GM23338 (cell line): ENCODE measurements at regions not wholly inside any gene's neighbourhood (a gene's known extent, or its start where the extent isn't known, plus 50 kb on each side); places are given as distances from the start of the nearest gene placed in this dataset.

Experiments
- ATAC-seq: fragments of 200-7000 bp; cut with Tn5 transposase; 3 replicates; pipeline ENCODE4 v1.9.1; 2020
- DNase-seq: peaks from one replicate; pipeline ENCODE4 v3.0.0-alpha.2; 2015; ENCODE audit warnings: low spot score
- H2AFZ ChIP-seq: fragments of 200-600 bp; sonication (generic); 2 replicates; pipeline ENCODE4 v1.8.0; 2016; ENCODE audit warnings: antibody characterized with exemption, mild to moderate bottlenecking, moderate library complexity
- H3F3A ChIP-seq: fragments of 200-600 bp; sonication (generic); replicated peaks from 2 replicates; pipeline ENCODE4 v1.8.0; 2017; ENCODE audit warnings: antibody characterized with exemption, mixed run types, low read depth
- H3K27ac ChIP-seq: fragments of 200-600 bp; sonication (generic); 2 replicates; pipeline ENCODE4 v1.6.1; 2016; ENCODE audit warnings: low read depth
- H3K27me3 ChIP-seq: fragments of 200-600 bp; sonication (generic); 2 replicates; pipeline ENCODE4 v1.8.0; 2016; ENCODE audit warnings: mild to moderate bottlenecking, mixed run types, moderate library complexity; ENCODE audit not compliant: insufficient read depth
- H3K36me3 ChIP-seq: fragments of 200-600 bp; sonication (generic); 2 replicates; pipeline ENCODE4 v1.8.0; 2016; ENCODE audit warnings: mild to moderate bottlenecking; ENCODE audit not compliant: insufficient read depth
- H3K4me1 ChIP-seq: fragments of 200-600 bp; sonication (generic); 2 replicates; pipeline ENCODE4 v1.8.0; 2016; ENCODE audit warnings: mild to moderate bottlenecking, moderate library complexity; ENCODE audit not compliant: insufficient read depth
- H3K4me2 ChIP-seq: fragments of 200-600 bp; sonication (generic); 2 replicates; pipeline ENCODE4 v1.7.1; 2017; ENCODE audit warnings: mixed run types
- H3K4me3 ChIP-seq: fragments of 200-600 bp; sonication (generic); 2 replicates; pipeline ENCODE4 v1.6.1; 2016; ENCODE audit warnings: mixed run types
- H3K79me2 ChIP-seq: fragments of 200-600 bp; sonication (generic); replicated peaks from 2 replicates; pipeline ENCODE4 v1.8.0; 2017; ENCODE audit warnings: mild to moderate bottlenecking; ENCODE audit not compliant: insufficient read depth
- H3K9me2 ChIP-seq: fragments of 200-600 bp; sonication (generic); 2 replicates; pipeline ENCODE4 v1.8.0; 2017; ENCODE audit not compliant: insufficient read depth
- H4K20me1 ChIP-seq: fragments of 200-600 bp; sonication (generic); replicated peaks from 2 replicates; pipeline ENCODE4 v1.8.0; 2017; ENCODE audit warnings: mild to moderate bottlenecking; ENCODE audit not compliant: insufficient read depth
- H3K27ac Mint-ChIP-seq: 2 replicates; pipeline ENCODE4 v1.8.0; 2020; ENCODE audit warnings: inconsistent platforms, mild to moderate bottlenecking, moderate library complexity, mixed read lengths
- H3K27me3 Mint-ChIP-seq: 3 replicates; pipeline ENCODE4 v1.8.0; 2022; ENCODE audit warnings: low read depth, mild to moderate bottlenecking, moderate library complexity, mixed read lengths, inconsistent platforms; ENCODE audit not compliant: insufficient read depth, poor library complexity
- H3K36me3 Mint-ChIP-seq: 3 replicates; pipeline ENCODE4 v1.8.0; 2021; ENCODE audit warnings: low read depth, mild to moderate bottlenecking, inconsistent platforms, moderate library complexity, mixed read lengths
- H3K4me1 Mint-ChIP-seq: 3 replicates; pipeline ENCODE4 v1.8.0; 2020; ENCODE audit warnings: mild to moderate bottlenecking, inconsistent platforms, mixed read lengths
- H3K4me3 Mint-ChIP-seq: 3 replicates; pipeline ENCODE4 v1.8.0; 2021; ENCODE audit warnings: moderate library complexity, mild to moderate bottlenecking, inconsistent platforms, mixed read lengths
- H3K9me3 Mint-ChIP-seq: 3 replicates; pipeline ENCODE4 v1.8.0; 2020; ENCODE audit warnings: moderate library complexity, mild to moderate bottlenecking, inconsistent platforms, mixed read lengths
- CREB1 ChIP-seq: fragments of 250-450 bp; sonication (Bioruptor Pico); IDR thresholded peaks from 2 replicates; pipeline ENCODE4 v1.5.0; 2020; ENCODE audit warnings: low read depth, mild to moderate bottlenecking, moderate library complexity
- CTCF ChIP-seq, 2 experiments: fragments of 200-600 bp in 1 of 2; sonication (generic) in 1 of 2; conservative IDR thresholded peaks; 2 replicates each; pipeline versions ENCODE4 v1.5.1 to v1.6.1; 2016 to 2017; ENCODE audit warnings: antibody characterized with exemption in 2 of 2, low read depth in 2 of 2, mild to moderate bottlenecking in 2 of 2, moderate library complexity in 1 of 2
- ETS1 ChIP-seq: IDR thresholded peaks from 2 replicates; pipeline ENCODE4 v1.6.1; 2016; ENCODE audit warnings: antibody characterized with exemption
- EZH2 ChIP-seq: fragments of 200-600 bp; sonication (generic); IDR thresholded peaks from one replicate; pipeline ENCODE4 v1.8.0; 2017; ENCODE audit warnings: antibody characterized with exemption, mild to moderate bottlenecking, low read depth; ENCODE audit not compliant: unreplicated experiment
- EZH2phosphoT487 ChIP-seq: fragments of 200-600 bp; sonication (generic); IDR thresholded peaks from one replicate; pipeline ENCODE4 v1.8.1; 2018; ENCODE audit warnings: antibody characterized with exemption; ENCODE audit not compliant: unreplicated experiment
- JUNB ChIP-seq: IDR thresholded peaks from one replicate; pipeline ENCODE4 v1.6.1; 2016; ENCODE audit warnings: antibody characterized with exemption; ENCODE audit not compliant: unreplicated experiment
- NANOG ChIP-seq: IDR thresholded peaks from 2 replicates; pipeline ENCODE4 v1.6.1; 2016; ENCODE audit warnings: antibody characterized with exemption, borderline replicate concordance
- POLR2AphosphoS5 ChIP-seq: IDR thresholded peaks from 2 replicates; pipeline ENCODE4 v1.6.1; 2016; ENCODE audit warnings: antibody characterized with exemption, low read depth
- REST ChIP-seq: IDR thresholded peaks from one replicate; pipeline ENCODE4 v1.6.1; 2018; ENCODE audit warnings: antibody characterized with exemption; ENCODE audit not compliant: unreplicated experiment
- STAT1 ChIP-seq: IDR thresholded peaks from one replicate; pipeline ENCODE4 v1.6.1; 2016; ENCODE audit warnings: antibody characterized with exemption; ENCODE audit not compliant: unreplicated experiment
- ZNF331 ChIP-seq: fragments of 250-450 bp; sonication (Bioruptor Pico); IDR thresholded peaks from 2 replicates; pipeline ENCODE4 v1.5.0; 2020; ENCODE audit warnings: low read depth, mild to moderate bottlenecking, moderate library complexity
- ZNF462 ChIP-seq: fragments of 250-450 bp; sonication (Bioruptor Pico); IDR thresholded peaks from 2 replicates; pipeline ENCODE4 v1.5.0; 2020; ENCODE audit warnings: mild to moderate bottlenecking, moderate library complexity

- Histone ChIP-seq H4K20me1 (no peaks in the 10 kb centered on the region), H3K36me3 (no peaks in the 10 kb centered on the region; the same call in 1 of the 2 replicates), H3K27me3 (no peaks in the 10 kb centered on the region), H3K9me2 (no peaks in the 10 kb centered on the region), H2AFZ (no peak overlapping the region), H3K4me3 (no peak overlapping the region), H3K4me1 (no peaks in the 10 kb centered on the region), H3K79me2 (no peaks in the 10 kb centered on the region), H3K4me2 (no peak overlapping the region), H3K27ac (no peak overlapping the region), H3F3A (no peaks in the 10 kb centered on the region)
- no peak for DNase-seq
- Mint-ChIP-seq H3K27me3 (peaks cover 7% of the 10 kb centered on the region), H3K36me3 (no peaks in the 10 kb centered on the region), H3K4me1 (no peaks in the 10 kb centered on the region), H3K4me3 (no peak overlapping the region), H3K9me3 (peaks cover 4% of the 10 kb centered on the region; the same call in 1 of the 3 replicates), H3K27ac (no peak overlapping the region)
- ATAC-seq, result no peak
- no peak for TF ChIP-seq NANOG
- no peak for TF ChIP-seq EZH2phosphoT487
- no peak for TF ChIP-seq REST
- TF ChIP-seq STAT1, result no peak
- no peak for TF ChIP-seq CTCF (conservative IDR thresholded peaks at IDR 0.05; ENCODE audit: low read depth in 2 of 2)
- TF ChIP-seq ZNF331 (CRISPR knock-in tag), result no peak
- no peak for TF ChIP-seq CREB1 (CRISPR knock-in tag)
- no peak for TF ChIP-seq ETS1
- no peak for TF ChIP-seq JUNB
- TF ChIP-seq EZH2, result no peak
- TF ChIP-seq ZNF462 (CRISPR knock-in tag), result no peak
- no peak for TF ChIP-seq POLR2AphosphoS5
Observed at GRCh38 chr4:108322497-108322896, 153.8 kb upstream of the LEF1 start.
